Neural progenitor cell (in vitro differentiated cells): ENCODE measurements at regions not wholly inside any gene's neighbourhood (a gene's known extent, or its start where the extent isn't known, plus 50 kb on each side); places are given as distances from the start of the nearest gene placed in this dataset.

ENCODE experiments used
- DNase-seq: peaks from one replicate; pipeline ENCODE4 v3.0.0-alpha.2; 2016; ENCODE audit warnings: low spot score
- H2AFZ ChIP-seq: fragments of 200-600 bp; sonication (generic); replicated peaks from 2 replicates; pipeline ENCODE4 v1.6.1; 2016; ENCODE audit warnings: antibody characterized with exemption
- H3F3A ChIP-seq: fragments of 200-600 bp; sonication (generic); 2 replicates; pipeline ENCODE4 v1.6.1; 2016; ENCODE audit warnings: antibody characterized with exemption, low read depth
- H3K27ac ChIP-seq: fragments of 200-600 bp; sonication (generic); 2 replicates; pipeline ENCODE4 v1.5.1; 2016; ENCODE audit warnings: mild to moderate bottlenecking
- H3K27me3 ChIP-seq: fragments of 200-600 bp; sonication (generic); 2 replicates; pipeline ENCODE4 v1.6.1; 2016; ENCODE audit warnings: mild to moderate bottlenecking, moderate library complexity
- H3K36me3 ChIP-seq: fragments of 200-600 bp; sonication (generic); 2 replicates; pipeline ENCODE4 v1.5.1; 2016
- H3K4me1 ChIP-seq: fragments of 200-600 bp; sonication (generic); 2 replicates; pipeline ENCODE4 v1.6.1; 2016; ENCODE audit warnings: mixed run types
- H3K4me2 ChIP-seq: fragments of 200-600 bp; sonication (generic); 2 replicates; pipeline ENCODE4 v1.6.1; 2016
- H3K4me3 ChIP-seq: fragments of 200-600 bp; sonication (generic); 2 replicates; pipeline ENCODE4 v1.5.1; 2016
- H3K79me2 ChIP-seq: fragments of 200-600 bp; sonication (generic); 2 replicates; pipeline ENCODE4 v1.6.1; 2016; ENCODE audit warnings: low read depth
- H3K9ac ChIP-seq: fragments of 200-600 bp; sonication (generic); 2 replicates; pipeline ENCODE4 v1.6.1; 2016
- H3K9me3 ChIP-seq: fragments of 200-600 bp; sonication (generic); 2 replicates; pipeline ENCODE4 v1.5.1; 2016; ENCODE audit warnings: low read depth
- H4K20me1 ChIP-seq: fragments of 200-600 bp; sonication (generic); 2 replicates; pipeline ENCODE4 v1.6.1; 2016; ENCODE audit warnings: low read depth
- H3K27ac Mint-ChIP-seq: 3 replicates; pipeline ENCODE4 v1.8.0; 2021; ENCODE audit warnings: mixed read lengths
- H3K27me3 Mint-ChIP-seq: 2 replicates; pipeline ENCODE4 v1.8.0; 2022; ENCODE audit warnings: low read depth, mild to moderate bottlenecking, inconsistent platforms, moderate library complexity, mixed read lengths; ENCODE audit not compliant: insufficient read depth
- H3K36me3 Mint-ChIP-seq: 3 replicates; pipeline ENCODE4 v1.8.0; 2021; ENCODE audit warnings: mixed read lengths
- H3K4me1 Mint-ChIP-seq: 3 replicates; pipeline ENCODE4 v1.8.0; 2021; ENCODE audit warnings: mixed read lengths
- H3K4me3 Mint-ChIP-seq: 3 replicates; pipeline ENCODE4 v1.8.0; 2021; ENCODE audit warnings: mild to moderate bottlenecking, moderate library complexity, mixed read lengths
- H3K9me3 Mint-ChIP-seq: 3 replicates; pipeline ENCODE4 v1.8.0; 2020; ENCODE audit warnings: mixed read lengths
- CTCF ChIP-seq: fragments of 200-600 bp; sonication (generic); IDR thresholded peaks from 2 replicates; pipeline ENCODE4 v1.5.1; 2017; ENCODE audit warnings: antibody characterized with exemption, mild to moderate bottlenecking
- EZH2 ChIP-seq: fragments of 200-600 bp; sonication (generic); IDR thresholded peaks from 2 replicates; pipeline ENCODE4 v1.6.1; 2017; ENCODE audit warnings: antibody characterized with exemption, mild to moderate bottlenecking, moderate library complexity
- EZH2phosphoT487 ChIP-seq: fragments of 200-600 bp; sonication (generic); IDR thresholded peaks from 2 replicates; pipeline ENCODE4 v1.6.1; 2017; ENCODE audit warnings: antibody characterized with exemption

GRCh38 chr7:68166525-68166924 lies 1169.9 kb downstream of the TYW1 start:
- no peaks in the 10 kb centered on the region for H3K4me1 Mint-ChIP-seq
- H3K27ac Mint-ChIP-seq, result no peak overlapping the region

GRCh38 chr7:68173513-68173912 lies 1176.9 kb downstream of the TYW1 start:
- Histone ChIP-seq H3K9me3 (no peaks in the 10 kb centered on the region), H3K36me3 (no peaks in the 10 kb centered on the region), H3F3A (no peaks in the 10 kb centered on the region), H3K4me3 (no peak overlapping the region), H3K4me2 (no peak overlapping the region), H3K27me3 (no peaks in the 10 kb centered on the region), H4K20me1 (no peaks in the 10 kb centered on the region), H3K4me1 (no peaks in the 10 kb centered on the region), H2AFZ (no peak overlapping the region), H3K27ac (no peak overlapping the region), H3K9ac (no peak overlapping the region), H3K79me2 (no peaks in the 10 kb centered on the region)
- Mint-ChIP-seq H3K27ac (no peak overlapping the region), H3K9me3 (peaks cover 3% of the 10 kb centered on the region), H3K36me3 (no peaks in the 10 kb centered on the region), H3K4me3 (no peak overlapping the region), H3K27me3 (peaks cover 4% of the 10 kb centered on the region), H3K4me1 (no peaks in the 10 kb centered on the region)
- no peak for TF ChIP-seq EZH2phosphoT487
- TF ChIP-seq EZH2, result no peak
- TF ChIP-seq CTCF, result no peak
- no peak for DNase-seq

More at GRCh38 chr7:68166525-68166924, 1169.9 kb downstream of the TYW1 start:
- H3K4me2 ChIP-seq, result no peak overlapping the region
- Mint-ChIP-seq H3K27me3 (peaks cover 4% of the 10 kb centered on the region), H3K36me3 (no peaks in the 10 kb centered on the region), H3K9me3 (peaks cover 6% of the 10 kb centered on the region), H3K4me3 (no peak overlapping the region)
- no peaks in the 10 kb centered on the region for H3F3A ChIP-seq
- H3K9ac ChIP-seq, result no peak overlapping the region
- no peaks in the 10 kb centered on the region for H3K27me3 ChIP-seq
- no peaks in the 10 kb centered on the region for H3K79me2 ChIP-seq
- no peak overlapping the region for H3K27ac ChIP-seq
- no peak for DNase-seq
- H2AFZ ChIP-seq, result no peak overlapping the region
- H3K4me1 ChIP-seq, result no peaks in the 10 kb centered on the region
- no peaks in the 10 kb centered on the region for H3K9me3 ChIP-seq
- no peak overlapping the region for H3K4me3 ChIP-seq
- TF ChIP-seq CTCF (no peak), EZH2 (no peak)
- no peaks in the 10 kb centered on the region for H3K36me3 ChIP-seq
- no peaks in the 10 kb centered on the region for H4K20me1 ChIP-seq

GRCh38 chr7:68176974-68177373 lies 1180.3 kb downstream of the TYW1 start:
- H3K4me2 ChIP-seq, result no peak overlapping the region
- DNase-seq, result peak; percentile 80
- Mint-ChIP-seq H3K9me3 (no peaks in the 10 kb centered on the region), H3K4me3 (no peak overlapping the region), H3K4me1 (no peaks in the 10 kb centered on the region), H3K27ac (peak overlapping the region; percentile 47), H3K27me3 (peaks cover 4% of the 10 kb centered on the region), H3K36me3 (no peaks in the 10 kb centered on the region)
- TF ChIP-seq CTCF, result peak; percentile 91
- TF ChIP-seq EZH2, result no peak
- H3K4me1 ChIP-seq, result no peaks in the 10 kb centered on the region
- no peak overlapping the region for H3K4me3 ChIP-seq
- H3K27me3 ChIP-seq, result no peaks in the 10 kb centered on the region
- H4K20me1 ChIP-seq, result no peaks in the 10 kb centered on the region
- no peaks in the 10 kb centered on the region for H3K9me3 ChIP-seq
- no peak overlapping the region for H2AFZ ChIP-seq
- no peaks in the 10 kb centered on the region for H3K79me2 ChIP-seq
- no peak overlapping the region for H3K9ac ChIP-seq
- no peaks in the 10 kb centered on the region for H3K36me3 ChIP-seq
- H3K27ac ChIP-seq, result no peak overlapping the region
- no peaks in the 10 kb centered on the region for H3F3A ChIP-seq

GRCh38 chr7:68180761-68181160 lies 1184.1 kb downstream of the TYW1 start:
- Mint-ChIP-seq H3K27ac (no peak overlapping the region), H3K27me3 (peaks cover 2% of the 10 kb centered on the region), H3K4me1 (peaks cover 3% of the 10 kb centered on the region), H3K4me3 (no peak overlapping the region), H3K9me3 (peaks cover 6% of the 10 kb centered on the region), H3K36me3 (no peaks in the 10 kb centered on the region)
- Histone ChIP-seq H3K9ac (no peak overlapping the region), H3K79me2 (no peaks in the 10 kb centered on the region), H3K9me3 (no peaks in the 10 kb centered on the region), H2AFZ (no peak overlapping the region), H3K4me2 (no peak overlapping the region), H3K4me1 (no peaks in the 10 kb centered on the region), H4K20me1 (no peaks in the 10 kb centered on the region), H3K27me3 (no peaks in the 10 kb centered on the region), H3K27ac (no peak overlapping the region), H3F3A (no peaks in the 10 kb centered on the region), H3K4me3 (no peak overlapping the region), H3K36me3 (no peaks in the 10 kb centered on the region)
- TF ChIP-seq CTCF (no peak), EZH2 (no peak), EZH2phosphoT487 (no peak)
- no peak for DNase-seq
